SK-N-SH (cell line): ENCODE measurements at regions not wholly inside any gene's neighbourhood (a gene's known extent, or its start where the extent isn't known, plus 50 kb on each side); places are given as distances from the start of the nearest gene placed in this dataset.

ENCODE experiments used
- CTCF ChIA-PET: fragments of 300-600, 350-600 bp; formaldehyde crosslinking; extraction: SDS; loops from one replicate; lab custom pipeline; 2021; lab: Yijun Ruan, JAX
- POLR2A ChIA-PET: fragments of 350-600 bp; sonication (Branson Sonifier 250); formaldehyde crosslinking; extraction: SDS; loops from one replicate; lab custom pipeline; 2020; ENCODE audit warnings: antibody characterized with exemption, inconsistent platforms; lab: Yijun Ruan, JAX
- DNase-seq: peaks from one replicate; pipeline ENCODE4 v3.0.0; 2012
- H2AFZ ChIP-seq: fragments of 200-600 bp; sonication (generic); 2 replicates; pipeline ENCODE4 v1.8.1; 2016; ENCODE audit warnings: antibody characterized with exemption, mild to moderate bottlenecking, low read depth
- H3F3A ChIP-seq: fragments of 200-600 bp; sonication (generic); replicated peaks from 2 replicates; pipeline ENCODE3; 2016; ENCODE audit warnings: antibody characterized with exemption, mild to moderate bottlenecking; ENCODE audit not compliant: insufficient read depth
- H3K27ac ChIP-seq, 2 experiments: fragments of 200-500 bp in 1 of 2; fragments of 200-600 bp in 1 of 2; sonication (Bioruptor generic) in 1 of 2; sonication (generic), shearing (Covaris generic) in 1 of 2; 2 replicates each; pipeline versions ENCODE4 v1.5.1 to v1.6.1; 2014 to 2016; ENCODE audit warnings: low read depth in 2 of 2, inconsistent platforms in 1 of 2, low read length in 1 of 2, mild to moderate bottlenecking in 1 of 2, mixed read lengths in 1 of 2
- H3K27me3 ChIP-seq: fragments of 200-600 bp; sonication (generic), shearing (Covaris generic); 2 replicates; pipeline ENCODE4 v1.6.1; 2016; ENCODE audit warnings: mixed run types; ENCODE audit not compliant: insufficient read depth
- H3K36me3 ChIP-seq, 2 experiments: fragments of 200-500 bp in 1 of 2; fragments of 200-600 bp in 1 of 2; sonication (Bioruptor generic) in 1 of 2; sonication (generic) in 1 of 2; replicated peaks in 1 of 2; 2 replicates each; pipeline versions ENCODE3 to v1.5.1; 2014 to 2016; ENCODE audit warnings: low read length in 1 of 2, mild to moderate bottlenecking in 1 of 2; ENCODE audit not compliant: insufficient read depth in 2 of 2, control insufficient read depth in 1 of 2
- H3K4me1 ChIP-seq, 2 experiments: fragments of 200-500 bp in 1 of 2; fragments of 200-600 bp in 1 of 2; sonication (Bioruptor generic) in 1 of 2; sonication (generic), shearing (Covaris generic) in 1 of 2; 2 replicates each; pipeline versions ENCODE4 v1.5.1 to v1.6.1; 2014 to 2016; ENCODE audit warnings: low read depth in 1 of 2, low read length in 1 of 2, mixed run types in 1 of 2; ENCODE audit not compliant: insufficient read depth in 2 of 2, control insufficient read depth in 1 of 2
- H3K4me2 ChIP-seq: fragments of 200-600 bp; sonication (generic), shearing (Covaris generic); 2 replicates; pipeline ENCODE4 v1.6.1; 2017; ENCODE audit warnings: mixed run types
- H3K4me3 ChIP-seq, 2 experiments: fragments of 200-500 bp in 1 of 2; fragments of 200-600 bp in 1 of 2; sonication (Bioruptor generic) in 1 of 2; sonication (generic), shearing (Covaris generic) in 1 of 2; 2 replicates each; pipeline versions ENCODE4 v1.5.1 to v1.8.1; 2014 to 2016; ENCODE audit warnings: low read depth in 2 of 2, inconsistent platforms in 1 of 2, low read length in 1 of 2, mild to moderate bottlenecking in 1 of 2, mixed read lengths in 1 of 2, moderate library complexity in 1 of 2
- H3K79me2 ChIP-seq: fragments of 200-600 bp; sonication (generic); 2 replicates; pipeline ENCODE4 v1.8.1; 2017; ENCODE audit warnings: mild to moderate bottlenecking; ENCODE audit not compliant: insufficient read depth
- H3K9ac ChIP-seq: fragments of 200-600 bp; sonication (generic); 2 replicates; pipeline ENCODE4 v1.6.1; 2017; ENCODE audit warnings: mixed run types
- H3K9me2 ChIP-seq: fragments of 200-600 bp; sonication (generic); 2 replicates; pipeline ENCODE4 v1.6.1; 2017; ENCODE audit warnings: mixed run types
- H3K9me3 ChIP-seq: fragments of 200-600 bp; sonication (generic); 2 replicates; pipeline ENCODE4 v1.6.1; 2017; ENCODE audit warnings: mixed run types, mild to moderate bottlenecking, moderate library complexity
- H4K20me1 ChIP-seq: fragments of 200-600 bp; sonication (generic); 2 replicates; pipeline ENCODE4 v1.6.1; 2017; ENCODE audit warnings: mild to moderate bottlenecking, mixed run types; ENCODE audit not compliant: insufficient read depth
- ELF1 ChIP-seq: IDR thresholded peaks from 2 replicates; pipeline ENCODE4 v1.4.0; 2012
- EP300 ChIP-seq, 2 experiments: IDR thresholded peaks; 2 replicates each; pipeline versions ENCODE4 v1.4.0 to v1.6.1; 2012; ENCODE audit warnings: borderline replicate concordance in 1 of 2, low read depth in 1 of 2, low read length in 1 of 2
- EZH2phosphoT487 ChIP-seq: fragments of 200-600 bp; sonication (generic); IDR thresholded peaks from 2 replicates; pipeline ENCODE4 v1.6.1; 2017; ENCODE audit warnings: low read depth, mixed run types, mild to moderate bottlenecking, antibody characterized with exemption, moderate library complexity, borderline replicate concordance
- FOSL2 ChIP-seq: IDR thresholded peaks from 2 replicates; pipeline ENCODE4 v1.4.0; 2012; ENCODE audit warnings: low read depth, mild to moderate bottlenecking, moderate library complexity, borderline replicate concordance
- FOXJ3 ChIP-seq: sonication (generic); formaldehyde crosslinking; IDR thresholded peaks from 2 replicates; pipeline ENCODE4 v1.5.1; 2020; ENCODE audit warnings: mild to moderate bottlenecking, missing genetic modification reagents
- GATA2 ChIP-seq: sonication (generic); formaldehyde crosslinking; IDR thresholded peaks from 2 replicates; pipeline ENCODE4 v1.5.0; 2020; ENCODE audit warnings: mild to moderate bottlenecking, missing genetic modification reagents
- JUND ChIP-seq: IDR thresholded peaks from 2 replicates; pipeline ENCODE4 v1.4.0; 2012
- MXI1 ChIP-seq: IDR thresholded peaks from 2 replicates; pipeline ENCODE4 v1.6.1; 2012; ENCODE audit warnings: mild to moderate bottlenecking, low read depth, low read length, improper control_type of control experiment
- NFIC ChIP-seq: IDR thresholded peaks from 2 replicates; pipeline ENCODE4 v1.4.0; 2012; ENCODE audit warnings: borderline replicate concordance
- NRF1 ChIP-seq: IDR thresholded peaks from 2 replicates; pipeline ENCODE4 v1.6.1; 2012; ENCODE audit warnings: low read depth, mild to moderate bottlenecking, low read length
- PBX3 ChIP-seq: IDR thresholded peaks from 2 replicates; pipeline ENCODE4; 2012
- POLR2AphosphoS5 ChIP-seq: IDR thresholded peaks from 2 replicates; pipeline ENCODE4 v1.6.1; 2012; ENCODE audit warnings: low read depth, low read length
- RCOR1 ChIP-seq: fragments of 150-350 bp; IDR thresholded peaks from 2 replicates; pipeline ENCODE4 v1.6.1; 2017; ENCODE audit warnings: antibody characterized with exemption, low read length
- RFX5 ChIP-seq: IDR thresholded peaks from 2 replicates; pipeline ENCODE4 v1.6.1; 2012; ENCODE audit warnings: mild to moderate bottlenecking, improper control_type of control experiment, low read length
- USF2 ChIP-seq: fragments of 150-350 bp; IDR thresholded peaks from 2 replicates; pipeline ENCODE4 v1.6.1; 2017; ENCODE audit warnings: antibody characterized with exemption, low read length, low read depth, borderline replicate concordance
- ZBTB33 ChIP-seq: IDR thresholded peaks from 2 replicates; pipeline ENCODE4 v1.4.0; 2012; ENCODE audit warnings: low read depth, borderline replicate concordance
- WGBS: methylation state at CpG from one replicate; pipeline ENCODE4 v1.1.6; 2017; ENCODE audit warnings: low lambda C conversion rate; 5-methylcytosine and 5-hydroxymethylcytosine counted together

- WGBS = 63% methylated on average over 9 of the region's 10 CpGs
- H3K4me1 ChIP-seq = no peaks in the 10 kb centered on the region
- H3K9me3 ChIP-seq = no peaks in the 10 kb centered on the region
- H3F3A ChIP-seq = no peaks in the 10 kb centered on the region
- H2AFZ ChIP-seq = no peak overlapping the region
- H3K36me3 ChIP-seq = no peaks in the 10 kb centered on the region
- no peak overlapping the region for H3K4me2 ChIP-seq
- no peak for TF ChIP-seq USF2
- no peak for TF ChIP-seq NFIC
- TF ChIP-seq EP300 (IDR thresholded peaks at IDR 0.05; ENCODE audit: borderline replicate concordance in 1 of 2, low read depth in 1 of 2, low read length in 1 of 2) = no peak
- no peak for TF ChIP-seq RCOR1
- TF ChIP-seq GATA2 (CRISPR knock-in tag) = no peak
- TF ChIP-seq FOSL2 = no peak
- TF ChIP-seq EZH2phosphoT487 = no peak
- TF ChIP-seq RFX5 = no peak
- TF ChIP-seq FOXJ3 (CRISPR knock-in tag) = no peak
- no peak for TF ChIP-seq ZBTB33
- TF ChIP-seq NRF1 = no peak
- no peak for TF ChIP-seq ELF1
- no peak for TF ChIP-seq JUND
- ChIA-PET POLR2A (no interaction called here), CTCF (no interaction called here)
- H3K9ac ChIP-seq = no peak overlapping the region
- H3K27me3 ChIP-seq = no peaks in the 10 kb centered on the region
- no peak for DNase-seq
- no peak overlapping the region for H3K27ac ChIP-seq
- H4K20me1 ChIP-seq = no peaks in the 10 kb centered on the region
- H3K9me2 ChIP-seq = no peaks in the 10 kb centered on the region
- H3K4me3 ChIP-seq = no peak overlapping the region
- H3K79me2 ChIP-seq = no peaks in the 10 kb centered on the region
Measured at GRCh38 chr6:168208854-168209253, 110.7 kb downstream of the DACT2 start.

DNA sequence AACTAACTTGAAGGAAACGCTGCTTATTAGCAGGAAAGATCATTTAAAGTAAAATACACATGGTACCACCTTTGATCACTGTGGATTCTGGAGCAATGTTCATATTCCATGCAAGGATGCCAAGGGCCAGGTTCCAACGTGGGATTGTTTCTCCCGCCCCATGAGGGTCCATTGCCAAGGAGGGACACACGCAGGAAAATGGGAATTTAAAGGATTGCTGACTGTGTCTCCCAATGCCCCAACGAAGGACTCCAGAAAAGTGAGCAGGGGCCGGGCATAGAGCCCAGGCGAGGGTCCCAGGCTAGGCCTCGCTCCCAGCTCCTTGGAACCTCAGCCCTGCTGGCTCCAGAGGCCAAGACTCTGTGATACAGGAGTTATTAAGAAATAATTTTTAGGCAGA lies 111.2 kb downstream of the DACT2 start:
- Histone ChIP-seq H3K9ac (no peak overlapping the region), H3K36me3 (no peaks in the 10 kb centered on the region), H3K9me2 (no peaks in the 10 kb centered on the region), H3K4me3 (no peak overlapping the region), H4K20me1 (no peaks in the 10 kb centered on the region), H3K4me1 (no peaks in the 10 kb centered on the region), H2AFZ (no peak overlapping the region), H3K4me2 (no peak overlapping the region), H3K27me3 (no peaks in the 10 kb centered on the region), H3K79me2 (no peaks in the 10 kb centered on the region), H3K27ac (no peak overlapping the region), H3K9me3 (no peaks in the 10 kb centered on the region), H3F3A (no peaks in the 10 kb centered on the region)
- WGBS = 38% methylated on average over 4 of the region's 8 CpGs
- POLR2A ChIA-PET = no interaction called here
- TF ChIP-seq MXI1 (no peak), POLR2AphosphoS5 (no peak), PBX3 (no peak), FOSL2 (no peak), RFX5 (no peak)
- CTCF ChIA-PET = no interaction called here
- DNase-seq = no peak
